Lower leg skin (tissue), 4 donors: ENCODE measurements at regions not wholly inside any gene's neighbourhood (a gene's known extent, or its start where the extent isn't known, plus 50 kb on each side); places are given as distances from the start of the nearest gene placed in this dataset.

Experiments used
- DNase-seq, 2 donors: peaks; one replicate each; pipeline ENCODE4 v3.0.0-alpha.2; 2019; ENCODE audit warnings: low spot score in 2 of 2
- H3K4me3 ChIP-seq: fragments of 200-600 bp; sonication (generic); 2 replicates; pipeline ENCODE4 v1.5.1; 2017; ENCODE audit warnings: mild to moderate bottlenecking, low read depth; ENCODE audit not compliant: poor library complexity, severe bottlenecking
- CTCF ChIP-seq, 3 donors: fragments of 450-650 bp; IDR thresholded peaks; one replicate each; pipeline ENCODE4 v1.5.1; 2016; ENCODE audit warnings: antibody characterized with exemption in 3 of 3, mild to moderate bottlenecking in 3 of 3, moderate library complexity in 2 of 3
- POLR2A ChIP-seq, 2 donors: fragments of 450-650 bp; IDR thresholded peaks; one replicate each; pipeline ENCODE4 v1.6.1; 2016 to 2017; ENCODE audit warnings: antibody characterized with exemption in 2 of 2, mild to moderate bottlenecking in 1 of 2, moderate library complexity in 1 of 2
- WGBS, 2 donors: methylation state at CpG; one replicate each; pipeline ENCODE4 v1.1.5; 2018; 5-methylcytosine and 5-hydroxymethylcytosine counted together
- intact Hi-C: fragments of 100-400 bp; cut with DNase I; formaldehyde crosslinking; loops from one replicate; pipeline ENCODE4 v1.15.0; 2023; ENCODE audit warnings: low total_unique reads

- no peak overlapping the region for H3K4me3 ChIP-seq
- 81 to 83% methylated on average over 5 of the region's 5 CpGs for WGBS, 2 donors
- intact Hi-C loops = no loop called here
- DNase-seq = no peak
- no peak for TF ChIP-seq POLR2A (IDR thresholded peaks at IDR 0.05)
- TF ChIP-seq CTCF (IDR thresholded peaks at IDR 0.05) = no peak
These were observed 68.8 kb downstream of the FOXB1 start for GRCh38 chr15:60072826-60073465.

- DNase-seq = no peak
- no peak overlapping the region for H3K4me3 ChIP-seq
- TF ChIP-seq POLR2A (IDR thresholded peaks at IDR 0.05) (no peak), CTCF (IDR thresholded peaks at IDR 0.05) (no peak)
- 96 to 98% methylated on average over 3 of the region's 3 CpGs for WGBS, 2 donors
- intact Hi-C loops = no loop called here
These were observed 69.3 kb downstream of the FOXB1 start for GRCh38 chr15:60073466-60073840.

- WGBS, 2 donors = 57 to 64% methylated on average over 6 of the region's 6 CpGs
- TF ChIP-seq CTCF (IDR thresholded peaks at IDR 0.05) = no peak
- no peak for TF ChIP-seq POLR2A (IDR thresholded peaks at IDR 0.05)
- no peak for DNase-seq
- no peak overlapping the region for H3K4me3 ChIP-seq
- intact Hi-C loops = no loop called here
These were observed 70.2 kb downstream of the FOXB1 start for GRCh38 chr15:60074181-60074885.

- intact Hi-C loops = no loop called here
- DNase-seq = no peak
- H3K4me3 ChIP-seq = no peak overlapping the region
- TF ChIP-seq CTCF (IDR thresholded peaks at IDR 0.05) (no peak), POLR2A (IDR thresholded peaks at IDR 0.05) (no peak)
- 77 to 85% methylated on average over 5 of the region's 5 CpGs for WGBS, 2 donors
These were observed 71.9 kb downstream of the FOXB1 start for GRCh38 chr15:60076045-60076444.

- TF ChIP-seq CTCF (IDR thresholded peaks at IDR 0.05) = no peak
- TF ChIP-seq POLR2A (IDR thresholded peaks at IDR 0.05) = no peak
- 71 to 75% methylated on average over 11 of the region's 11 CpGs for WGBS, 2 donors
- no peak for DNase-seq
- intact Hi-C loops = no loop called here
- H3K4me3 ChIP-seq = no peak overlapping the region
These were observed 72.6 kb downstream of the FOXB1 start for GRCh38 chr15:60076582-60077276.
